ENCODE measurements at regions not wholly inside any gene's neighbourhood (a gene's known extent, or its start where the extent isn't known, plus 50 kb on each side); places are given as distances from the start of the nearest gene placed in this dataset. TPM values are rescaled to one million over a fixed set of nuclear protein-coding genes. Genes with fewer than 3 reads are reported as not detected.

DNA sequence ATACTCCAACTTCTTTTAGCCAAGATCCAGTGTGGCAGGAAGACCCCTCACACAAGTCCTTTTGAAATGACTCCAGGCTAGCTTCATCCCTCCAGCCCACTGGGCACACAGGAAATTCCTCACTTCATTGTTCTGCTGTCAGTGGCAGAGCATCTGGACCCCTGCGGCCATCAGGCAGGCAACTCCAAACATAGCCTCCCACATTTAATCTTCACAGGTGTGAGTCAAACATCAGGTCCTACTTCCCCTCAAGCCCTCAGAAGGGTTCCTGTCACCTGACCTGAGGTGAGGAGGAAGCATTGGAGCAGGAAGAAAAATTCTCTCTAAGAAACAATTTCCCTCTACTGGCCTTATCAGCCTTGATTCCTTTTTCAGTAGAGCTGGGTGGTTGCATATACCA is 51.1 kb upstream of the C1GALT1 start:
- H4K5ac ChIP-seq (ENCODE audit: insufficient read length, low read depth, low read length): no peak overlapping the region
- H3K4me2 ChIP-seq (ENCODE audit: insufficient read depth, insufficient read length, low read length): no peak overlapping the region
- H3K79me1 ChIP-seq (ENCODE audit: insufficient read depth, low read depth, low read length, poor library complexity, severe bottlenecking): no peaks in the 10 kb centered on the region
- no peaks in the 10 kb centered on the region; the same call in 1 of the 2 replicates for H3K4me1 ChIP-seq (ENCODE audit: insufficient read depth, low read length)
- no peaks in the 10 kb centered on the region for H3K27me3 ChIP-seq (ENCODE audit: insufficient read depth, low read length)
- no peaks in the 10 kb centered on the region for H3K9me3 ChIP-seq (ENCODE audit: control insufficient read depth, low read depth, low read length)
- H3K36me3 Mint-ChIP-seq (ENCODE audit: insufficient read depth in 1 of 3, low read depth in 3 of 3): peaks cover 0 to 6% (median 1%) of the 10 kb centered on the region in 3 experiments; a peak in 2 of 7 replicates
- H3K23ac ChIP-seq (ENCODE audit: insufficient read length, low read depth, low read length): no peak overlapping the region
- no peak overlapping the region for H3K18ac ChIP-seq (ENCODE audit: insufficient read length, low read depth, low read length)
- no peak overlapping the region for H3K27ac Mint-ChIP-seq
- H3K9ac ChIP-seq (ENCODE audit: extremely low read depth, insufficient read length, low read length): no peak overlapping the region
- no peak overlapping the region for H2AFZ ChIP-seq (ENCODE audit: low read length)
- TF ChIP-seq, protein P1, sequence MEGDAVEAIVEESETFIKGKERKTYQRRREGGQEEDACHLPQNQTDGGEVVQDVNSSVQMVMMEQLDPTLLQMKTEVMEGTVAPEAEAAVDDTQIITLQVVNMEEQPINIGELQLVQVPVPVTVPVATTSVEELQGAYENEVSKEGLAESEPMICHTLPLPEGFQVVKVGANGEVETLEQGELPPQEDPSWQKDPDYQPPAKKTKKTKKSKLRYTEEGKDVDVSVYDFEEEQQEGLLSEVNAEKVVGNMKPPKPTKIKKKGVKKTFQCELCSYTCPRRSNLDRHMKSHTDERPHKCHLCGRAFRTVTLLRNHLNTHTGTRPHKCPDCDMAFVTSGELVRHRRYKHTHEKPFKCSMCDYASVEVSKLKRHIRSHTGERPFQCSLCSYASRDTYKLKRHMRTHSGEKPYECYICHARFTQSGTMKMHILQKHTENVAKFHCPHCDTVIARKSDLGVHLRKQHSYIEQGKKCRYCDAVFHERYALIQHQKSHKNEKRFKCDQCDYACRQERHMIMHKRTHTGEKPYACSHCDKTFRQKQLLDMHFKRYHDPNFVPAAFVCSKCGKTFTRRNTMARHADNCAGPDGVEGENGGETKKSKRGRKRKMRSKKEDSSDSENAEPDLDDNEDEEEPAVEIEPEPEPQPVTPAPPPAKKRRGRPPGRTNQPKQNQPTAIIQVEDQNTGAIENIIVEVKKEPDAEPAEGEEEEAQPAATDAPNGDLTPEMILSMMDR (conservative IDR thresholded peaks at IDR 0.05): no peak
- no peaks in the 10 kb centered on the region for H3K23me2 ChIP-seq (ENCODE audit: insufficient read length, low read depth, low read length, poor library complexity, severe bottlenecking)
- H3K14ac ChIP-seq (ENCODE audit: insufficient read depth, low read length): no peak overlapping the region
- H3K27me3 Mint-ChIP-seq (ENCODE audit: low read depth): 0 out of 2 replicates have a peak, but pooled peaks cover 2% of the 10 kb centered on the region
- H3K56ac ChIP-seq (ENCODE audit: insufficient read length, low read depth, low read length): no peak overlapping the region
- no peak overlapping the region for H2BK120ac ChIP-seq (ENCODE audit: low read depth, low read length, poor library complexity, severe bottlenecking)
- DNase-seq: peak; percentile 46
- H4K20me1 ChIP-seq (ENCODE audit: control insufficient read depth, insufficient read depth, insufficient read length): no peaks in the 10 kb centered on the region
- no peaks in the 10 kb centered on the region for H3K79me2 ChIP-seq (ENCODE audit: insufficient read depth, low read length)
- no peak overlapping the region for H2BK5ac ChIP-seq (ENCODE audit: insufficient read length, low read length)
- H2BK20ac ChIP-seq (ENCODE audit: low read depth, low read length, poor library complexity, severe bottlenecking): no peak overlapping the region
- no peak overlapping the region for H2AK5ac ChIP-seq (ENCODE audit: insufficient read length, low read length)
- no peak overlapping the region for H3K4me3 Mint-ChIP-seq
- no peak overlapping the region for H3K4ac ChIP-seq (ENCODE audit: low read depth, low read length)
- no peak overlapping the region for H3T11ph ChIP-seq (ENCODE audit: low read length)
- peaks cover 0 to 3% of the 10 kb centered on the region in 2 experiments; a peak in 1 of 5 replicates for H3K9me3 Mint-ChIP-seq
- H4K91ac ChIP-seq (ENCODE audit: insufficient read length, low read depth, low read length): no peak overlapping the region
- H3K27ac ChIP-seq (ENCODE audit: insufficient read length, low read depth, low read length): no peak overlapping the region
- WGBS (ENCODE audit: extremely low coverage, insufficient read length, low lambda C conversion rate): no CpG with 5 or more reads among the region's 1 CpG
- no peak overlapping the region for H2BK15ac ChIP-seq (ENCODE audit: low read depth, low read length)
- no peak overlapping the region for H4K8ac ChIP-seq (replicated peaks; ENCODE audit: insufficient read length, low read depth, low read length)
- H2BK12ac ChIP-seq (ENCODE audit: insufficient read length, low read depth, low read length): no peak overlapping the region
- H3K4me1 Mint-ChIP-seq: peaks cover 14 to 16% of the 10 kb centered on the region in 2 experiments

Small RNA genes in the stretch of these regions (microRNA-seq; reads per million reads assigned to microRNA genes)
- gene MIR3683 (ENCODE audit: borderline microRNAs expressed): not detected
